ENCODE measurements at regions not wholly inside any gene's neighbourhood (a gene's known extent, or its start where the extent isn't known, plus 50 kb on each side); places are given as distances from the start of the nearest gene placed in this dataset.
A peak's percentile ranks its signal among the peaks of the same experiment; 100 is the strongest.

DNA sequence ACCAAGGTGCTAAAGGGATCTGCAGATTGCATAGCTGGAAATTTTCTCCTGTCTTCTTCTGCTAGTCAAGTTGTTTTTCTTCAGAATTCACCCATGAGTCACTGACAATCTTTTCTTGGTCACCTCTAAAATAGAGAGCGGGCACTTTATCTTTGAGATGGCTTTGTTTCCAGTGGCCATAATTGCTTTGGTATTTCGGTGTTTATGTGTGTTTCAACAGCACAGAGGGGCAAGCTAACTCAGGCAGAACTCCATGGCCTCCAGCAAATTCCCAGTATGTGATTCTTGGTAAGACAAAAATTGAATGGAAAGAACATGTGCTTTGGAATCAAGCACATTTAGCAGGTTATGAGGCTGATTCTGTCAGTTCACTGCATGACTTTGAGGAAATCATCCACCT lies 656.8 kb downstream of the VRK1 start:
- Histone ChIP-seq H3K4me2 (ENCODE audit: insufficient read depth, low read length, poor library complexity, severe bottlenecking) (no peak overlapping the region), H3K79me1 (ENCODE audit: low read depth, low read length) (no peaks in the 10 kb centered on the region), H4K91ac (ENCODE audit: low read depth, low read length, poor library complexity) (no peak overlapping the region), H2BK5ac (ENCODE audit: low read length) (no peak overlapping the region), H3K27ac (replicated peaks; ENCODE audit: low read length) (no peak overlapping the region), H3K36me3 (replicated peaks in 1 of 2; ENCODE audit: control insufficient read depth in 2 of 2, insufficient read depth in 2 of 2, low read length in 2 of 2) (no peaks in the 10 kb centered on the region), H3K23ac (ENCODE audit: low read depth, low read length, poor library complexity) (no peak overlapping the region), H3K4ac (ENCODE audit: low read length) (no peak overlapping the region), H3K9ac (ENCODE audit: low read depth, low read length, poor library complexity) (no peak overlapping the region), H3K14ac (ENCODE audit: low read length) (no peak overlapping the region), H4K8ac (ENCODE audit: low read depth, low read length) (no peak overlapping the region), H2AFZ (ENCODE audit: low read length) (no peak overlapping the region), H2BK12ac (ENCODE audit: low read length) (no peak overlapping the region), H3K9me3 (replicated peaks in 1 of 2; ENCODE audit: control insufficient read depth in 2 of 2, insufficient read depth in 1 of 2, low read depth in 1 of 2, low read length in 2 of 2) (no peaks in the 10 kb centered on the region), H3K18ac (ENCODE audit: low read length) (no peak overlapping the region), H3K4me3 (ENCODE audit: low read length in 2 of 2) (no peak overlapping the region), H2BK120ac (ENCODE audit: low read depth, low read length) (no peak overlapping the region), H2BK15ac (ENCODE audit: low read length) (no peak overlapping the region), H3K27me3 (ENCODE audit: control insufficient read depth in 3 of 3, insufficient read depth in 3 of 3, low read depth in 1 of 3, low read length in 3 of 3) (peaks cover 0 to 11% (median 3%) of the 10 kb centered on the region in 3 experiments), H2AK5ac (ENCODE audit: low read depth, low read length) (no peak overlapping the region), H3K4me1 (ENCODE audit: control insufficient read depth in 2 of 2, insufficient read depth in 1 of 2, low read depth in 1 of 2, low read length in 2 of 2) (peaks cover 0 to 3% of the 10 kb centered on the region in 2 donors)
- WGBS, 2 donors (ENCODE audit: extremely low coverage in 2 of 2, insufficient read length in 2 of 2, insufficient replicate concordance in 1 of 2), result no CpG with 5 or more reads among the region's 2 CpGs
- DNase-seq (ENCODE audit: low spot score), result no peak

GRCh38 chr14:97456462-97456861 lies 659.3 kb downstream of the VRK1 start:
- WGBS, 2 donors (ENCODE audit: extremely low coverage in 2 of 2, insufficient read length in 2 of 2, insufficient replicate concordance in 1 of 2), result no CpG with 5 or more reads among the region's 9 CpGs
- H3K27ac ChIP-seq (replicated peaks; ENCODE audit: low read length), result no peak overlapping the region

GRCh38 chr14:97456958-97457357 lies 659.8 kb downstream of the VRK1 start:
- Histone ChIP-seq H3K4me1 (ENCODE audit: control insufficient read depth in 2 of 2, insufficient read depth in 1 of 2, low read depth in 1 of 2, low read length in 2 of 2) (peaks cover 0 to 3% of the 10 kb centered on the region in 2 donors), H4K91ac (ENCODE audit: low read depth, low read length, poor library complexity) (no peak overlapping the region), H3K14ac (ENCODE audit: low read length) (no peak overlapping the region), H3K4ac (ENCODE audit: low read length) (no peak overlapping the region), H3K27me3 (ENCODE audit: control insufficient read depth in 3 of 3, insufficient read depth in 3 of 3, low read depth in 1 of 3, low read length in 3 of 3) (peaks cover 0 to 11% (median 3%) of the 10 kb centered on the region in 3 experiments), H3K9me3 (replicated peaks in 1 of 2; ENCODE audit: control insufficient read depth in 2 of 2, insufficient read depth in 1 of 2, low read depth in 1 of 2, low read length in 2 of 2) (peaks cover 0 to 3% of the 10 kb centered on the region in 2 donors), H3K23ac (ENCODE audit: low read depth, low read length, poor library complexity) (no peak overlapping the region), H2BK120ac (ENCODE audit: low read depth, low read length) (no peak overlapping the region), H2BK15ac (ENCODE audit: low read length) (peak overlapping the region; percentile 45), H2AK5ac (ENCODE audit: low read depth, low read length) (no peak overlapping the region), H2BK5ac (ENCODE audit: low read length) (no peak overlapping the region), H2BK12ac (ENCODE audit: low read length) (no peak overlapping the region), H3K4me2 (ENCODE audit: insufficient read depth, low read length, poor library complexity, severe bottlenecking) (no peak overlapping the region), H2AFZ (ENCODE audit: low read length) (no peak overlapping the region), H3K18ac (ENCODE audit: low read length) (peak overlapping the region; percentile 11), H3K36me3 (replicated peaks in 1 of 2; ENCODE audit: control insufficient read depth in 2 of 2, insufficient read depth in 2 of 2, low read length in 2 of 2) (peaks cover 0 to under 1% of the 10 kb centered on the region in 2 donors), H3K27ac (replicated peaks; ENCODE audit: low read length) (no peak overlapping the region), H3K9ac (ENCODE audit: low read depth, low read length, poor library complexity) (no peak overlapping the region), H3K79me1 (ENCODE audit: low read depth, low read length) (no peaks in the 10 kb centered on the region), H4K8ac (ENCODE audit: low read depth, low read length) (no peak overlapping the region), H3K4me3 (ENCODE audit: low read length in 2 of 2) (no peak overlapping the region)
- no CpG with 5 or more reads among the region's 4 CpGs for WGBS, 2 donors (ENCODE audit: extremely low coverage in 2 of 2, insufficient read length in 2 of 2, insufficient replicate concordance in 1 of 2)
- DNase-seq (ENCODE audit: low spot score), result no peak

More at GRCh38 chr14:97456462-97456861, 659.3 kb downstream of the VRK1 start:
- Histone ChIP-seq H3K27me3 (ENCODE audit: control insufficient read depth in 3 of 3, insufficient read depth in 3 of 3, low read depth in 1 of 3, low read length in 3 of 3) (peaks cover 0 to 11% (median 3%) of the 10 kb centered on the region in 3 experiments), H3K79me1 (ENCODE audit: low read depth, low read length) (no peaks in the 10 kb centered on the region), H3K9ac (ENCODE audit: low read depth, low read length, poor library complexity) (no peak overlapping the region), H3K4ac (ENCODE audit: low read length) (no peak overlapping the region), H3K4me1 (ENCODE audit: control insufficient read depth in 2 of 2, insufficient read depth in 1 of 2, low read depth in 1 of 2, low read length in 2 of 2) (peaks cover 0 to 3% of the 10 kb centered on the region in 2 donors), H4K91ac (ENCODE audit: low read depth, low read length, poor library complexity) (no peak overlapping the region), H3K36me3 (replicated peaks in 1 of 2; ENCODE audit: control insufficient read depth in 2 of 2, insufficient read depth in 2 of 2, low read length in 2 of 2) (no peaks in the 10 kb centered on the region), H3K9me3 (replicated peaks in 1 of 2; ENCODE audit: control insufficient read depth in 2 of 2, insufficient read depth in 1 of 2, low read depth in 1 of 2, low read length in 2 of 2) (no peaks in the 10 kb centered on the region), H2BK12ac (ENCODE audit: low read length) (no peak overlapping the region), H2AK5ac (ENCODE audit: low read depth, low read length) (no peak overlapping the region), H3K14ac (ENCODE audit: low read length) (no peak overlapping the region), H2BK5ac (ENCODE audit: low read length) (no peak overlapping the region), H4K8ac (ENCODE audit: low read depth, low read length) (no peak overlapping the region), H2BK15ac (ENCODE audit: low read length) (peak overlapping the region; percentile 45), H3K23ac (ENCODE audit: low read depth, low read length, poor library complexity) (no peak overlapping the region), H3K4me3 (ENCODE audit: low read length in 2 of 2) (no peak overlapping the region), H2AFZ (ENCODE audit: low read length) (no peak overlapping the region), H3K18ac (ENCODE audit: low read length) (no peak overlapping the region), H2BK120ac (ENCODE audit: low read depth, low read length) (no peak overlapping the region), H3K4me2 (ENCODE audit: insufficient read depth, low read length, poor library complexity, severe bottlenecking) (no peak overlapping the region)
- no peak for DNase-seq (ENCODE audit: low spot score)

GRCh38 chr14:97457575-97458085 lies 660.4 kb downstream of the VRK1 start:
- H3K18ac ChIP-seq (ENCODE audit: low read length), result no peak overlapping the region
- H3K9me3 ChIP-seq (replicated peaks in 1 of 2; ENCODE audit: control insufficient read depth in 2 of 2, insufficient read depth in 1 of 2, low read depth in 1 of 2, low read length in 2 of 2), result peaks cover 0 to 4% of the 10 kb centered on the region in 2 donors
- H3K27me3 ChIP-seq (ENCODE audit: control insufficient read depth in 3 of 3, insufficient read depth in 3 of 3, low read depth in 1 of 3, low read length in 3 of 3), result peaks cover 0 to 11% (median 3%) of the 10 kb centered on the region in 3 experiments
- H3K23ac ChIP-seq (ENCODE audit: low read depth, low read length, poor library complexity), result no peak overlapping the region
- no peak overlapping the region for H2BK15ac ChIP-seq (ENCODE audit: low read length)
- no peak overlapping the region for H2AFZ ChIP-seq (ENCODE audit: low read length)
- no peak overlapping the region for H3K27ac ChIP-seq (replicated peaks; ENCODE audit: low read length)
- H2BK5ac ChIP-seq (ENCODE audit: low read length), result no peak overlapping the region
- H2BK12ac ChIP-seq (ENCODE audit: low read length), result no peak overlapping the region
- H3K4ac ChIP-seq (ENCODE audit: low read length), result no peak overlapping the region
- no peak overlapping the region for H3K14ac ChIP-seq (ENCODE audit: low read length)
- H4K91ac ChIP-seq (ENCODE audit: low read depth, low read length, poor library complexity), result no peak overlapping the region
- H2BK120ac ChIP-seq (ENCODE audit: low read depth, low read length), result no peak overlapping the region
- H2AK5ac ChIP-seq (ENCODE audit: low read depth, low read length), result no peak overlapping the region
- peaks cover 0 to 3% of the 10 kb centered on the region in 2 donors for H3K4me1 ChIP-seq (ENCODE audit: control insufficient read depth in 2 of 2, insufficient read depth in 1 of 2, low read depth in 1 of 2, low read length in 2 of 2)
- H3K36me3 ChIP-seq (replicated peaks in 1 of 2; ENCODE audit: control insufficient read depth in 2 of 2, insufficient read depth in 2 of 2, low read length in 2 of 2), result peaks cover 0 to 2% of the 10 kb centered on the region in 2 donors
- H4K8ac ChIP-seq (ENCODE audit: low read depth, low read length), result no peak overlapping the region
- no CpG with 5 or more reads among the region's 16 CpGs for WGBS, 2 donors (ENCODE audit: extremely low coverage in 2 of 2, insufficient read length in 2 of 2, insufficient replicate concordance in 1 of 2)
- no peak overlapping the region for H3K4me2 ChIP-seq (ENCODE audit: insufficient read depth, low read length, poor library complexity, severe bottlenecking)
- H3K4me3 ChIP-seq (ENCODE audit: low read length in 2 of 2), result no peak overlapping the region
- H3K79me1 ChIP-seq (ENCODE audit: low read depth, low read length), result no peaks in the 10 kb centered on the region
- no peak overlapping the region for H3K9ac ChIP-seq (ENCODE audit: low read depth, low read length, poor library complexity)
- no peak for DNase-seq (ENCODE audit: low spot score)
